Transverse colon (tissue), 4 donors: ENCODE measurements at regions not wholly inside any gene's neighbourhood (a gene's known extent, or its start where the extent isn't known, plus 50 kb on each side); places are given as distances from the start of the nearest gene placed in this dataset.

Experiments used
- CTCF ChIP-seq, 5 experiments: fragments of 200-600 bp in 3 of 5; fragments of 450-650 bp in 2 of 5; sonication (generic) in 3 of 5; IDR thresholded peaks; 1 replicate in 2 of 5; 2 replicates in 3 of 5; pipeline ENCODE4 v1.5.1; 2016 to 2017; ENCODE audit warnings: antibody characterized with exemption in 5 of 5, inconsistent platforms in 3 of 5, mild to moderate bottlenecking in 2 of 5, moderate library complexity in 1 of 5
- POLR2A ChIP-seq: fragments of 450-650 bp; IDR thresholded peaks from one replicate; pipeline ENCODE4 v1.6.1; 2016; ENCODE audit warnings: antibody characterized with exemption, mild to moderate bottlenecking, moderate library complexity
- POLR2AphosphoS5 ChIP-seq, 3 donors: sonication (generic); formaldehyde crosslinking; IDR thresholded peaks; one replicate each; pipeline ENCODE4 v1.6.1; 2016; ENCODE audit warnings: antibody characterized with exemption in 3 of 3

DNA sequence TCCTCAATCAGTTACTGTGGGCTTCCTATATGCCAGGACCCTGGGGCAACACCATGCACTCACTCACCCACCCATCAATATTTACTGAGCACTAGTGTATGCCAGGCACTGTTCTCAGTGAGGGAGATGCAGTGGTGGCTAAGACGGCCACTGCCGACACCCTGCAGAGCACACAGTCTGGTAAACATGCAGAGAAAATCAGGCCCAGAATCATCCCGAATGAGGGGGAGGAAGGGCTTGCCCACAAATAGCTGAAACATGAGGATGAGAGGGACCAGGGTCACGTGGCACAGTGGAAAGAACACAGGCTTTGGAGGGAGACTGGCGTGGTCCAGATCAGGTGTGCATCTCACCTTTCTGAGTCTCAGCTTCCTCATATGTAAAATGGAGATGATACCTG lies 89.2 kb upstream of the IGSF21 start:
- TF ChIP-seq CTCF (IDR thresholded peaks at IDR 0.05) (no peak), POLR2AphosphoS5 (IDR thresholded peaks at IDR 0.05) (no peak), POLR2A (no peak)
